ENCODE measurements at regions not wholly inside any gene's neighbourhood (a gene's known extent, or its start where the extent isn't known, plus 50 kb on each side); places are given as distances from the start of the nearest gene placed in this dataset.

DNA sequence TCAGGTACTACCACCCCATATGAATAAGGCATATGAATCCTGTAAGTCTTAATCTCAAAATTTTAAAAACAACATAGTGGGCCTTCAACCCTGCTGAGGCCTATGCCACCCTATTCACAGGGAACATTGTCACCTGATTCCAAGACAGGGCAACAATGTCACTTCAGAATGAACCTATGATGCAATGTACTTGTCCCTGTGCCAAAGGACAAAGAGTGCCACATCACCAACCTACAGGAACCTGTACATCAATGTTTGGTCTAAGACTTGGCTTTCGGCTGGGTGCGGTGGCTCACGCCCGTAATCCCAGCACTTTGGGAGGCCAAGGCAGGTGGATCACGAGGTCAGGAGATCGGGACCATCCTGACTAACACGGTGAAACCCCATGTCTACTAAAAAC, 318.5 kb upstream of the JARID2 start:
- DNase-seq: no peak

DNA sequence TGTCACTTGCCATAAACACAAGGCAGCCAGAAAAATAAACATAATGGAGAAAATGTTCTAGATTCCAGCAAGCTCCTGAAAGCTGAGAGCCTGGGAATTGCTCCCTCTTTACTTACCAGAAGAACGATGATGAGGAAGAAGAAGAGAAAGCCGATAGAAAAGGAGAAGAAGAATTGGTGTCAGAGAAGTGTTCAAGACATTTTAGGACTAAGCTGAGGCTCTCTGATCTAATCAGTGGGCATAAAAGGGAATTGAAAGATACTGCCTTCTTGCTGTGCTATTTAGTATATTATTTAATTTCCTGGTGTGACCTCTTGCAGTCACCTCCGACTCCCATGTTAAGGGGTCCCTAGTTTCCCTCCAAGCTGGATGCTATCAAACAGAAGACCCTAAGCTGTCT, 316.6 kb upstream of the JARID2 start:
- no peak for DNase-seq

DNA sequence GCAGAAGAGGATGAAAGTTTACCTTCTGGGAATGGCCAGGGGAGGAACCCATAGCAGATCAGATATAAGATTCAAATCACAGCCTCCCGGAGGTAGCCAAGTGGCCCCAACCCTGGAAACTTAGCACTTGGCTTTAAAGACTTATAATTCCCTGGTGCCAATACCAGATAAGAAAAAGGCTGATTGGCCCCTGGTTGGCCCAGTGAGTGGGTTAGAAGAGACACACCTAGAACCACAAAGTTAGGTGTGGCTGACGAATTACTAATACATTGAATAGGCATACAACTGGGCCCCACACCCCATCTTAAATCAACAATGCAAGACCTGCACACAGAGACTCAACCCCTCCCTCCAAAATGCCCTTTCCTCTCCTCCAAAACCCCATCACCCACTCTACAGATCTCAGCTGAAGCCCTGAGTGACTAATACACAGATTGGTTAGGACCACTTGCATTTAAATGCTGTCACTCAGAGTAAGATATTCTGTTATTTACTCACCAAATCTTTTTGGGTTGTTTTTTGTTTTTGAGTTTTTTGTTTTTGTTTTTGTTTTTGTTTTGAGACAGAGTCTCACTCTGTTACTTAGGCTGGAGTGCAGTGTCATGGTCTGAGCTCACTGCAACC, 315.4 kb upstream of the JARID2 start:
- DNase-seq: no peak

DNA sequence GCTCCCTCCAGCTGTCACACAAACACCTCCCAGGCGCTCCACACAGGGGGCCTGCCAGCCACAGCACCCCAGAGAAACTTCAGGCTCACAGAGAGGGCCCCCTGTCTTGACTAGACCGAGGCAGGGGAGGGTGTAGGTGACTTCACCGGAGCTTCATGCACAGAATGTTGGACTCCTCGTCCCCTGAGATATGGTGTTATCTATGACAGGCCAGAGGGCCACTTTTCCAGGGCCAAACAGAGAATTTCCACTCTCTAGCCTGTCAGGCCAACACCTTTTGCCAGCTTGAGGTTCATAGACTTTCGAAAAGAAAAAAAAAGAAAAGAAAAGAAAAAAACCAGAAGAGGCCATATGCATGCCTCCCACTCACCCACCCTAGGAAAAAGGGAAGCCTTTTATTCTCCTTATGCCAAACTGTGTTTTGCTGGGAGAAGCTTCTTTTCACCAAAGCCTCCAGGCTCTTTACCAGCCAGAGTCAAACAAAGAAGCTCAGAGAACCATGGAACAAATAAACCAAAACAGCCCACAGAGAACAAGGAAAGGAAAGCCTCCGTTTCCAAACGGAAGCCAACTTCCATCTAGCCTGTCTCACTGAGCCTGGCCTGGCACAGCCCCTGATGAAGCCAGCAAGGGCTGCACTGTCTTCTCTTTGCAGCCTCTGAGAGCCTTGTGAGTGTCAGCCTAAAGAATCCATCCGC, 313.2 kb upstream of the JARID2 start:
- no peak for DNase-seq

DNA sequence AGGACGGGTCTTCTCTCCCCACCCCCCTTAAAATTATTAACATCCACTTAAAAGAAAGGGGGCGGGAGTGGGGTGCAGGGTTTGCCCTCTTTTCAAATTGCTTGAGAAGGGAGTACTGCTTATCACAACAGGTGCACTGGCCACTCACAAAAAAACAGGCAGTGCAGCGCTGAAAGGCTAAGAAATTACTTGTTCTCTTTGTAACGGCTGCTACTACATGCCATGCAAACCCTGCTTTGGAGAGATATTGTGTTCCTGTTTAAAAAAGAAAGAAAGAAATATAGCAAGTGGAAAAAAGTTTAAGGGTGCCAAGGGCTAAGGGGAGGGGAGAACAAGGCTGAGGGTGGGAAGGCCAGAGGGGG, 312.7 kb upstream of the JARID2 start:
- no peak for DNase-seq

DNA sequence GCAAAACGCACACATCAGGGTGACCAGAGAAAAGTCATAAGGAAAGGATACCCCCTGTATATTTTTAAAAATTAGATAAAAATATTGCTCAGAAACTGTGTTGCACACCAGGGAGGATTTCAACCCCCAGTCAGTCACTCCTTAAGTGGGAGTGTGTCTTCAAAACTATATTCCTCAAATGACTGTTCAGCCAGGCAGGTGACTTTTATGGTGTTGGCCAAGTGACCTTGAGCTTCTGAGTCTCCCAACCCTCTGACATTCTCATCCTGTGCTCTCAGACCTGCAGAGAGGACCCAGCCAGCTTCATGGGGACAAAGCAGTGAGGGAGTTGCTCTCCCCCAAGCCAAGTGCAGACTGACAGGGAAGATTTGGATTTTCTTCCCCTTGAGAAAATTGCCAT, 311.9 kb upstream of the JARID2 start:
- DNase-seq: no peak

DNA sequence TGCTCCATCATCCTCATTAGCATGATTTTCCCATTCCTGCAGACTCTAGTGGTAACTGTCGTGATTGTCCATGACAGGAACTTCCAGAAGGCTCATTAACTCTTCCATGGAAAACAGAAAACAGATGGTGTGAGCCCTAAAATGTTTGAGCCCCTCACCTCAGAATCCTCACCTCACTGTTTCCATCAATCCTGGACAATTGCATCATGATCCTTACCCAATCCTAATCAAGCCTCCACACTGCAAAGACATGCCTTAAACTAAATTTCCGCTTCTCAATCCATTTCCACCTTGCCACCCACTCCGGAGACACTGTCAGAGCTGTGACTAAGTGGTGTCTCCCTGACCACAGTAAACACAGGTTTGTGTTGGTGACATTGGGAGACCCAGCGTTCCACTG, 311.0 kb upstream of the JARID2 start:
- no peak for DNase-seq

DNA sequence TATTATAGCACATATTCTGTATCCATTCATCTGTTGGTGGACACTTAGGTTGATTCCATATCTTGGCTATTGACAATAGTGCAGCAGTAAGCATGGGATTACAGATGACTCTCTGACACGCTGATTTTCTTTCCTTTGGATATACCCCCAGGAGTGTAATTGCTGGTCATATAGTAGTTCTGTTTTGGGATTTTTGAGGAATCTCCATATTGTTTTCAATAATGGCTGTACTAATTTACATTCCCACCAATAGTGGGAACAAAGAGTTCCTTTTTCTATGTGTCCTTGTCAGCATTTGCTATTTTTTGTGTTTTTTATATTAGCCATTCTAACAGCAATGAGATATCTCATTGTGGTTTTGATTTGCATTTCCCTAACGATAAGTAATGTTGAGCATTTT, 309.0 kb upstream of the JARID2 start:
- DNase-seq: no peak

DNA sequence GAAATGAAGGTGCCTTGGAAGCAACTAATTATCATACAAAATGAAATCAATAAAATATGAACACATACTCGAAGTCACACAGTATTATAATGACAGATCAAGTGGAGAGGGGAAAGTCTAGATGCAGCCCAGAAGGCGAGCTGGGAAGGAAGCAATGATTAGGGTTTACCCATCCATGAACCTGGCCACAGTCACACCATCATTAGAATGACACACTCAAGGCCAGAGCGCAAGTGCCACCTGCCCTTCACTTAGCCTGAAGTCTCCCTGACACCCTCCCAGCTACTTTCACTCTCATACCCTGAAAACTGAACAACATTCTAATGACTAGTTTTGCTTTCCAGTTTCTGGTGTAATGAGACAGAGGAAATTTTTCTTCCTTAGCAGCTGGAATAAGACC, 302.8 kb upstream of the JARID2 start:
- no peak for DNase-seq

DNA sequence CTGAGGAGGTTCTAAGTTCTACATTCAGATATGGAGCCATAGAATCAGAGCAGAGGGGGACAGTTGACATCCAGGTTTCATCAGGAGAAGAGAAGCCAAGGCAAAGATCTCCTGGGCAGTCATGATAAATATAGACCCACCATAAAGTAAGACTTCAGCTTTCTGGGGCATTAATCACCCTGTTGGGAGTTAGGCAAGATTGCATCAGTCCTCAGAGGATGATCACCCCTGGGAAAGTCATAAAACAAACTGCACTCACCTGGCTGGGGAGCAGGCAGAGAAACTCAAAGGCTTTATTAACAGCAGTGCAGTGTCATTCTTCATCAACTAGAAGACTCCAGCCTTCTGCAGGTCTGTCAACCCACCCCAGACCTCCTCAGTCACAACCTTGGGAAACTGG, 301.3 kb upstream of the JARID2 start:
- no peak for DNase-seq

DNA sequence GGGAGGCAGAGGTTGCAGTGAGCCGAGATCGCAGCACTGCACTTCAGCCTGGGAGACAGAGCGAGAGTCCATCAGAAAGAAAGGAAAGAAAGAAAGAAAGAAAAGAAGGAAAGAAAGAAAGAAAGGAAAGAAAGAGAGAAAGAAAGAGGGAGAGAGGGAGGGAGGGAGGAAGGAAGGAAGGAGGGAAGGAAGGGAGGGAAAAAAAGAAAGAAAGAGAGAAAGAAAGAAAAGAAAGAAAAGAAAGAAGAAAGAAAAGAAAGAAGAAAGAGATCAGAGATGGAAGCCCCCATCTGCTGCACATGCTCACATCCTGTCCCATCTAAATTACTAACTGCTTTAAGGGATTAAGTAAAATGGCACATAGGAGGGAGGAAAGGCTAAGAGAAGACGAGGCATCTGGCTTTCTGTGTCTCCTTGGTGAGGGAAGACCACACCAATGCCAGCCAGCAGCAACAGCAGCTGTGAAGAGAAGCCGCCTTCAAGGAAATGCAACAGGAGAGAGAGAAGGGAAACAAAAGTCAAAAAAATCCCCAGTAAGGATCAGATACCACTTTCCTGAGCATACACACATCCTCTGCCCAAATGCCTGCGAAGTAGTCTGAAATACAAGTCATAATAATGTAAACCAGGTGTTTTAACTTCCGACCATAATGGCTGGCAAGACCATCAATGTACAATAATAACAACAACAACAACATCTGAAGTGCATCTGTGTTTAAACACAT, 300.2 kb upstream of the JARID2 start:
- DNase-seq: no peak

DNA sequence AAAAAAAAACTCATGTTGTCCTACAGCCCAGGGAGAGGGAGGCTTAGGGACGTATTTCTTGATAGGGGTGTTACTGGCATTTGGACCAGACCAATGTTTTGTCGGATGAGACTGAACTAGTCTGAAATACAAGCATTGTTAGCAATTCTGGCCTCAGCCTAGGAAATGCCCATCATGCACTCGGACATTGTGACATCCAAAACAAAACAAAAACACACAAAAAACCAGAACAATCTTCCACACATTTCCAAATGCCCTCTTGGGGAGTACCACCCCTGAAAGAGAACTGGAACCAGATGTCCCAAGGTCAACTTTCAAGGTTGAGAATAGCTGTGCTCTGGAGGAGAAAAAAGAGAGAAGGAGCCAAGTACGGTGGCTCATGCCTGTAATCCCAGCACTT, 299.1 kb upstream of the JARID2 start:
- no peak for DNase-seq

DNA sequence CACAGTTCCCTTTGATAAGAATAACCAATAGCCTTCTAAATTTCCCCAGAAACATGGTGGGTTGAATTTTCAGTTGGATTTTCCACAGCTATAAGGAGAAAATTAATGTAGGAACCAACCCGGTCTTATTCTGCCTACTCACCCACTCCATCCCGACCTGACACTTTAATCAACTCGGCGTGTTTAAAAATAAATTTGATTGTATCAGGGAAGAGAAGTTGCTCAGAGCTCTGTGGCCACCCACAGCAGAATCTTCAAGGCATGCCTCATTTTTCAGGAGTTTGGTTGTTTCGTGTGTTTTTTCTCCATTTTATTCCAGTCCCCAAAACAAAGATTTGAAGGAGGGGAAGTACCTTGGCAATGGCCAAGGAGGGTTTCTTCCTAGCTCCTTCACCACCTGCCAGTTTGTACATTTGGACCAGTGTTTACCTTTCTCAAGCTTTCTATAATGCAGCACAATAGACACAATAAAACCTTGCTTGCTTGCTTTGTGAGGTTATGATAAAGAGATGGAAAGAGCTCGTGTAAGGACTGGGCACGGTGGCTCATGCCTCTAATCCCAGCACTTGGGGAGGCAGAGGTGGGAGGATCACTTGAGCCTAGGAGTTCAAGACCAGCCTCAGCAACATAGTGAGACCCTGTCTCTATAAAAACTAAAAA, 297.2 kb upstream of the JARID2 start:
- no peak for DNase-seq

DNA sequence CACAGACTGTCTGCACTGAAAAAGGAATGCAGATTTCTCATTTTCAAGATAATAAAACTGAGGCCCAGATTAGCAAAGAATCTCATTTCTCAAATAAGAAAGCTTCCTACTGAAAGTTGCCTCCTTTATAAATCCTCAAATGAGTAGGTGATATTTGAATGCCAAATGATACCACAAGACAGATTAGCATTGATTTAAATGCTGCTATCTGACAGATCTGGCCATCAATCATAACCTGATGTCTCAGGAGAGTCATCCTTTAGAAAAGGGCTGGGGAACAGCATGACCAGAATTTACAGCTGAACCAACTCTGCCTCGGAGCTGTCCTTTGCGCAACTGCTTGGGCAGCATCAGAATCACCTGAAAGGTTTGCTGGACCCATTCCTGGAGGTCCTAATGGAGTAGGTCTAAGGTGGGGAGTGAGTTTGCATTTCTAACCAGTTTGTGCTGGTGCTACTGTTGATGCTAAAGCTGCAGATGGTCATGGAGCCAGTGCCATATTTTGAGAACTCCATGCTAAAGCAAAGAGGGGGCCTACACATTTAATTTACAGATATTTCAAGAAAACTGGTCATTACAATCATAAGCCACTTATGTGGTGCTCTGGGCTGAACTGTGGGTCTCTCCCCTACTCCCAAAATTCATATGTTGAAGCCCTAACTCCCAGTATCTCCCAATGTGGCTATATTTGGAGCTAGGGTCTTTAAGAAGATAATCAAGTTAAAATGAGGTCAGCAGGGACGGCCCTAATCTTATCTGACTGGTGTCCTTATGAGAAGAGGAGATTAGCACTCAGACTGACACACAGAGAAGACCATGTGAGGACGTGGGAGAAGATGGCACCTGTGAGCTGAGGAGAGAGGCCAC, 295.5 kb upstream of the JARID2 start:
- no peak for DNase-seq

DNA sequence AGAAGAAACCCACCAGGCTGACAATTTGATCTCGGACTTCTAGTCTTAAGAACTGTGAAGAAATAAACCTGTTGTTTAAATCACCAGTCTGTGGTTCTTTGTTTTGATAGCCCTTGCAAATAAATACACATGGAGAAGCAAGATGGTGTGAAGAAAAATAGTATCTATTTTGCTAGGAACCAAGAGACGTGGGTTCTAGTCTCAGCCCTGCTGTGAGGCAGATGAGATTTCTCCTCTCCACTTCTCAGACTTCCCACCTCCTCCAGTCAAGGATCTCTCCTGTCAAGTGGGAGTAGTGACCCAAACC, 294.9 kb upstream of the JARID2 start:
- DNase-seq: no peak

DNA sequence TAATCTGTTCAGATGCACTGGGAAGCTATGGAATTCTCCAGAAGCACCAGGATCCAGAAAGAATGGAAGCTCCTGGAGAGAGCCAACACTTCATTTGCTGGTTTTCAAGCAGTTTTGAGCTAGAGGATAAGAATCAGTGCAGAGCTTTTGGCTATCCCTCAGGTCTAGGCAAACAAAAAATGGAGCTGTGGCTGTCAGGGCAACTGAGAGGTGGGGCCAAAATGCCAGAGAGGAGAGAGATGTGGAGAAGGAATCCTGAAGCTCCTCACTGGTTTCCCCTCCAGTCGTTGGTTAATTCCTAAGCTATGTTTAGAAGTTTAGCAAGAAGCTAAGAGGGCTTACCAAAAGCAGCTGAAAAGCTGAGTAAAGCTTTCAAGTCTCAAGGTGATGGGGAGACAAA, 294.2 kb upstream of the JARID2 start:
- no peak for DNase-seq

DNA sequence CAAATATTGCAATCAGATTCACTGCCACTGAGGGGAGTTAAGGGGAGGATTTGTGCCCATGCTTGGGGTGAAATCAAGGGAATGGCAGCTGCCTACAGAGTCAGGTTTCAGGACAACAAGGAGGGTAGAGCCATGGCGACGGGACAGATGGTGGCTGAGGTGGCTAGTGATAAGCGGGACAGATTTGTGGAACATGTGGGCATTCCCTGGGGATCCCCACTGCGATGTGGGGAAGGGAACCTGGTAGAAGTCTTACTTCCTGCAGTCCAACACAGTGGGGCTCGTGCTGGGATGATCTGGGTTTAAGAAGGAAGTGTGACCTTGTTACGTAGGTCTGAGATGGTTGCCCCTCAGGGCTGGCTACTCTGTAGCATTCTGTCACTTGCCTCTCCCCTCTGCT, 292.0 kb upstream of the JARID2 start:
- no peak for DNase-seq

DNA sequence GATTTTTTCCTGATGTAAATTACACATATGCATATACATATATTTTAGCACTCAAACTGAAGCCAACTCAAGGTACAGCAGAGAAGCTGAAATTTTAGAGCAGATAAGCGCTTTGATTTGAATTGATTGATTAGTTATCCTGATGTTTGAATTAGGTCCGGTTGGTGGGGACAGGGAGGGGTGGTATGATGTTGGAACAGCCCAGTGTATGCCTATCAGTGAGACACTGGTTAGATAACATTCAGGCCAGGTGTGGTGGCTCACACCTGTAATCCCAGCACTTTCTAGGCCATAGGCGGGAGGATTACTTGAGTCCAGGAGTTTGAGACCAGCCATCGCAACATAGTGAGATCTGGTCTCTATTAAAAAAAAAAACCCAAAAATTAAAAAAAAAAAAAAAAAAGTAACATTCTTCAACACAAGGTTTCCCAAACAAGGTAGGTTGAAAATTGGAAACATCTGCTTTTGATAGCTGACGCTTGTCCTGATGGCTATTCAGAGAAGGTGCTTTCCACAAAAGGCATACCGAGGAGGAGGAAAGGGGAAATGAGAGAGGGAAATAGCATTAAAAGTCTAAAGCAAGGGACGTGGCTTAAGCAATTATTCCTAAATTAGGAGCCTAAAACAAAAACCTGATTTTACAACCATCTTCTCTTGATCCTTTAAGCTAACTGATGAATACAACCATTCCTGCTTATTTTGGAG, 288.4 kb upstream of the JARID2 start:
- DNase-seq: no peak

DNA sequence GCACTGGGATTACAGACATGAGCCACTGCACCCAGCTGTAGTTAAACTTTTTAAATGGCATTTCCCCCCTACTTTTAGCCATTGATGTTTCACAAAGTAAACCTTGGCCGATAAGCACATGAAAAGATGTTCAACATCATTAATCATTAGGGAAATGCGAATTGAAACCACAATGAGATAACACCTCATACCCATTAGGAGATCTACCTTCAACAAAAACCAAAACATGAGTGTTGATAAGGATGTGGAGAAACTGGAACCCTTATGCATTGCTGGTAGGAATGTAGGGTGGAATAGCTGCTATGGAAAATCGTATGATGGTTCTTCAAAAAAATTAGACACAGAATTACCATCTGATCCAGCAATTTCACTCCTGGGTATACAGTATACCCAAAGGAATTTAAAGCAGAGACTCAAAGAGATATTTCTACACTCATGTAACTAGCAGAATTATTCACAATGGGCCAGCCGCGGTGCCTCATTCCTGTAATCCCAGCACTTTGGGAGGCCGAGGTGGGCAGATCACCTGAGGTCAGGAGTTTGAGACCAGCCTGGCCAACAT, 286.5 kb upstream of the JARID2 start:
- no peak for DNase-seq

DNA sequence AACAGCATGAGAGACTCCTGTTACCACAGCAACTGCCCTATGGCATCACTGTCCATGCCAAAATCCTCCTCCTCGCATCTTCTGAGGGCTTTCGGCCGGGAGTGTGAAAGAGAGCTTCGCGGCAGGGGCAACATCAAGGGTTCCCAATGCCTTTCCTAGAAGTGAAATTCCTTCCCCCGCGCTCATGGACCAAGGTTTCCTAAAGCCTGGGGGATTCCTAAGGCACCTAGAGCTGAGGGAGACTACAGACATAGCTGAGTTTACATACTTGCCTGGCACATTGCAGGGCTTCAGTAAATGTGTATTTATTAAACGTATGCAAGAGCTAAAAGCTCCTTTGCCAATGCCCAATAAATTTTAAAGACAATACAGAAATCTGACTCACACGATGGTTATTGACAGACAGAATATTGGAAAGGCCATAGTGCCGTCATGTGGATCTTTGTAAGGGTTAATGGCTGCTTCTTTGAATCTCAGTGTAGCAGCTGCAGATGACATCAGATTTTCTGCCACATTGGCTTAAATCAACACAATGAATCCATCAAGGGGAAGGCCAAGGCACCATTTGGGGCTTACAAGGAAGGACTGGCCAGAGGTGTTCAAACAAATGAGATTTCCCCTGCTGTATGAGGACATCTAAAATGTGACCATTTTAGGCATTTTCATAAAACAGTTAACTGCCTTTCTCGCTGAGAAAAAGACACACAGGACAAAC, 281.2 kb upstream of the JARID2 start:
- no peak for DNase-seq

DNA sequence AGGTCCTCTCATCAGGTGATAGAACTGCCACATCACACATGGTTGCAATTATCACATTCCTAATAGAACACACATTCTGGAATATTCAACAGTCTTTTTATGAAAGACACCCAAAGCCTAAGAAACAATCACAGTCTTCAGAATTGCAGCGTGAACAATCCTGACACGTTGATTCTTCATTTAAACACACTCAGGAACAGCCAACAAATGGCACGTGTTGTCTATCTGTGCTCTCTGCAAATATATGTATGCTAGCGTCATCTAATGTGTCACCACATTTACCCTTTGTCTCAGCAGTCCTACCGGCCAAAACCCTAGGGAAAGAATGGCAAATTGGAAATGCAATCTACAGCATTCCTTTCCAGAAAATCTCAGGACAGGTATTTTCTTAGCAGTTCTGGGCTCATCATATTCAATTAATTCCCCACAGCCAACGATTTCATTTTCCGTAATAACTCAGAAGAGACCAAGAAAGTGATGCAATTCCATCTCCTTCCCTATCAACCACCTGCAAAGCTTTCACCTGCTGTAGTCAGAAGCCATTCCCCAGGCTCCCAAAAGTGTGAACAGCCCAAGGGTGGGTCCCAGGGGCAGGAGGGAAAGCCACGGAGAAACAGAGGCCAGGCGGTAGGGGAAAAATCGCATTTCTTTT, 280.3 kb upstream of the JARID2 start:
- DNase-seq: no peak
